Lower lobe of right lung (tissue), 2 donors: ENCODE measurements at regions not wholly inside any gene's neighbourhood (a gene's known extent, or its start where the extent isn't known, plus 50 kb on each side); places are given as distances from the start of the nearest gene placed in this dataset.

Experiments used
- ATAC-seq, 2 donors: fragments of 200-7000 bp; cut with Tn5 transposase; one replicate each; pipeline ENCODE4 v1.9.1; 2020 to 2022; ENCODE audit warnings: mild to moderate bottlenecking in 2 of 2, moderate library complexity in 2 of 2
- DNase-seq: peaks from one replicate; pipeline ENCODE4 v3.0.0-alpha.2; 2020
- H3K27ac ChIP-seq: fragments of 200-600 bp; one replicate; pipeline ENCODE4 v1.8.0; 2022
- H3K27me3 ChIP-seq: fragments of 200-600 bp; one replicate; pipeline ENCODE4 v1.8.0; 2022; ENCODE audit warnings: low read depth
- H3K36me3 ChIP-seq: fragments of 200-600 bp; one replicate; pipeline ENCODE4 v1.8.0; 2022; ENCODE audit warnings: mild to moderate bottlenecking
- H3K4me1 ChIP-seq: fragments of 200-600 bp; one replicate; pipeline ENCODE4 v1.8.0; 2022
- H3K4me3 ChIP-seq: fragments of 200-600 bp; one replicate; pipeline ENCODE4 v1.8.0; 2022; ENCODE audit warnings: mild to moderate bottlenecking
- H3K9me3 ChIP-seq: fragments of 200-600 bp; one replicate; pipeline ENCODE4 v1.8.0; 2022
- intact Hi-C: fragments of 100-400 bp; cut with DNase I; formaldehyde crosslinking; loops from one replicate; pipeline ENCODE4 v1.11.0; 2022
- TF ChIP-seq, protein P1 (sequence below): fragments of 200-600 bp; IDR thresholded peaks from one replicate; pipeline ENCODE4 v1.8.0; 2022; ENCODE audit warnings: antibody characterized with exemption, mild to moderate bottlenecking
- donor health status: DM: no; HTN: yes; CAD: no; lungs with severe emphysema.

DNA sequence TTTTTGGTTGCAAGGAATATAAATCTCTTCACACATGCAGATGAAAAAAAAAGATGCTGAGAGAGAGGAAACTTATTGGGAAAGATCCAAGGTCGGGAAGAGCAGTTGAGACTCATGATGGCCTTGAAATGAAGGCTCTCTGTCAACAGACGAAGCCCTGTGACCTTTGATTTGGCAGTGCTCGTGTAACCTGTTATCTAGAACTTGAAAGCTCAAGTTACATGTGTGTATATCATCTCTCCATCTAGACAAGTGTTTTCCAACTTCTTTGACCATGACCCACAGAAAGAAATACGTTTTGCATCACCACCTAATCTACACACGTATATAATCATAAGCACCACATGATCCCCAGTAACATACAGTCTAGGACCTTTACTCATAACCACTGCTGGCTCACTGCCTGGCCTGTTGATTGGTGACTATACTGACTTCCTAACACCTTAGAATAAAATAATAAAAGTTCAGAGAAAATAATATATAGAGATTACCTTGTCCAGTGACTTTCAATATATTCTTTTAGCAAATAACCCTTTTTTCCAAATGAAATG lies 319.0 kb upstream of the PKDCC start:
- DNase-seq (no peak), ATAC-seq (no peak)
- H3K9me3 ChIP-seq, result no peaks in the 10 kb centered on the region
- intact Hi-C loops, result no loop called here
- no peaks in the 10 kb centered on the region for H3K27me3 ChIP-seq
- H3K36me3 ChIP-seq, result no peaks in the 10 kb centered on the region
- H3K27ac ChIP-seq, result no peak overlapping the region
- TF ChIP-seq, protein P1, sequence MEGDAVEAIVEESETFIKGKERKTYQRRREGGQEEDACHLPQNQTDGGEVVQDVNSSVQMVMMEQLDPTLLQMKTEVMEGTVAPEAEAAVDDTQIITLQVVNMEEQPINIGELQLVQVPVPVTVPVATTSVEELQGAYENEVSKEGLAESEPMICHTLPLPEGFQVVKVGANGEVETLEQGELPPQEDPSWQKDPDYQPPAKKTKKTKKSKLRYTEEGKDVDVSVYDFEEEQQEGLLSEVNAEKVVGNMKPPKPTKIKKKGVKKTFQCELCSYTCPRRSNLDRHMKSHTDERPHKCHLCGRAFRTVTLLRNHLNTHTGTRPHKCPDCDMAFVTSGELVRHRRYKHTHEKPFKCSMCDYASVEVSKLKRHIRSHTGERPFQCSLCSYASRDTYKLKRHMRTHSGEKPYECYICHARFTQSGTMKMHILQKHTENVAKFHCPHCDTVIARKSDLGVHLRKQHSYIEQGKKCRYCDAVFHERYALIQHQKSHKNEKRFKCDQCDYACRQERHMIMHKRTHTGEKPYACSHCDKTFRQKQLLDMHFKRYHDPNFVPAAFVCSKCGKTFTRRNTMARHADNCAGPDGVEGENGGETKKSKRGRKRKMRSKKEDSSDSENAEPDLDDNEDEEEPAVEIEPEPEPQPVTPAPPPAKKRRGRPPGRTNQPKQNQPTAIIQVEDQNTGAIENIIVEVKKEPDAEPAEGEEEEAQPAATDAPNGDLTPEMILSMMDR, result no peak
- H3K4me1 ChIP-seq, result no peaks in the 10 kb centered on the region
- no peak overlapping the region for H3K4me3 ChIP-seq

DNA sequence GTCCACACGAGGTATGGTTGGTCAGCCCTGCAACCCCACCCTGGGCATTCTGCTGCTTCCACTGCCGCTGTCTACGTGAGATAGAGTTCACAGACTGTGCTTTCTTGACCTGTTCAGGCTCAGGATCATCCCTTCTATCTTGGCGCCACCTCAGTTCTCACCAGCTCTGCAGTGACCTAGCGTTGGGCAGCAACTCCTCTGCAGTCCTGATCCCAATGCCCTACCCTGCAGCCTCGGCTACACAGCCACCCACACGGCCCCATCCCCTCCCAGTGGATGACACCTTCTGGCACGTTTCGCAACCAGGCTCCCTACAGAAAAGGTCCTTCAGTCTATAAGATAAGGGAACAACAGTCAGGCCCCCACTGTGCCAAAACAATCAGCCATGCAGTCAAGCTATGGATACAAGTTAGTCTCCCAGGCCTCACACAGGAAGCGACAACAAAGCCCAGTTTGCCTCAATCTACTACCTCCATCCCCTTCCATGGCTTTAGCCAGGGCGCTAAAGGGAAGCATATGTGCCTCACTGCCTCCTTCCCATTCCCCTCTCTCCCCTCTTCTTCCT lies 317.9 kb upstream of the PKDCC start:
- no peak overlapping the region for H3K27ac ChIP-seq
- H3K4me1 ChIP-seq, result no peaks in the 10 kb centered on the region
- intact Hi-C loops, result no loop called here
- DNase-seq (no peak), ATAC-seq (no peak)
- H3K4me3 ChIP-seq, result no peak overlapping the region
- no peaks in the 10 kb centered on the region for H3K27me3 ChIP-seq
- no peaks in the 10 kb centered on the region for H3K9me3 ChIP-seq
- TF ChIP-seq, protein P1, result no peak
- no peaks in the 10 kb centered on the region for H3K36me3 ChIP-seq

DNA sequence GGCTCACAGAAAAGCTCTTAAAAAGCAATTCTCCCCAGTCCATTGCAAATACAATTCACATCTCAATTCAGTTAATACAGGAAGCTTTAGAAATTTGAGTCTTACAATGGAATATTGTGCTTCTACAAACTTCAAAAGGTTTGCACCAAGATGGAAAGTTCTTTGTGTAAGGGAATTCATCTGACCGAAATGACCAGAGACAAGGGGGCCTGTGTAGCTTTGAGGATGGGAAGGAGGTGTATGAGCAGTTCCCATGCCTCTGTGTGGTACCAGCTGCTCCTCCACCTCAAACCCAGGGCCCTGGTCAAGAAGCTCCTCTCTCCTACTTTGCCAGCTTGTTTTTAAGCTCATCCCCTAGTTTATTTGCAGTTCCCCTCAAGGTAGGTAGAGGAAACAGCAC lies 312.8 kb upstream of the PKDCC start:
- no peak for ATAC-seq
- no peak overlapping the region for H3K27ac ChIP-seq
- H3K27me3 ChIP-seq, result no peaks in the 10 kb centered on the region
- no peaks in the 10 kb centered on the region for H3K36me3 ChIP-seq
- intact Hi-C loops, result no loop called here
- TF ChIP-seq, protein P1, result no peak
- no peaks in the 10 kb centered on the region for H3K4me1 ChIP-seq
- no peaks in the 10 kb centered on the region for H3K9me3 ChIP-seq
- H3K4me3 ChIP-seq, result no peak overlapping the region
- DNase-seq, result no peak

DNA sequence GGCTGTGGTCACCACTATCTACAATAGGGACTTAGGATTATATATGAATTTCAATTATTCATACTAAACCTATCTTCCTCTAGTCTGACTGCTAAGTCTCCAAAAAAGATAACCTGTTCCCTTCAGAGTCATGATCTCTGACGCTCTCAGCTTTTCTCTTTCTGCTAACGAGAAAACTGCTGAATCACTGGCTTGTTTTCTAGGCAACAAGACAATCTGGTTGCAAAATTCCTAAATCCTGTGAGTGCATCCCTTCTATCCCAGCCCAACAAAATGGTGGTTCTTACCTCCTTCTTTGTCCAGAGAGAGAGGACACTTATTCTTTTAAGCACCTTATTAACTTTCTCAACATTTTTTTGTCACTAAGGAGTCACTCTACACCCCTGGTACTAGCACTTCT lies 312.3 kb upstream of the PKDCC start:
- DNase-seq (no peak), ATAC-seq (no peak)
- Histone ChIP-seq H3K27me3 (no peaks in the 10 kb centered on the region), H3K4me3 (no peak overlapping the region), H3K9me3 (no peaks in the 10 kb centered on the region), H3K4me1 (no peaks in the 10 kb centered on the region), H3K36me3 (no peaks in the 10 kb centered on the region), H3K27ac (peak overlapping the region; percentile 18)
- TF ChIP-seq, protein P1, result no peak
- intact Hi-C loops, result no loop called here

DNA sequence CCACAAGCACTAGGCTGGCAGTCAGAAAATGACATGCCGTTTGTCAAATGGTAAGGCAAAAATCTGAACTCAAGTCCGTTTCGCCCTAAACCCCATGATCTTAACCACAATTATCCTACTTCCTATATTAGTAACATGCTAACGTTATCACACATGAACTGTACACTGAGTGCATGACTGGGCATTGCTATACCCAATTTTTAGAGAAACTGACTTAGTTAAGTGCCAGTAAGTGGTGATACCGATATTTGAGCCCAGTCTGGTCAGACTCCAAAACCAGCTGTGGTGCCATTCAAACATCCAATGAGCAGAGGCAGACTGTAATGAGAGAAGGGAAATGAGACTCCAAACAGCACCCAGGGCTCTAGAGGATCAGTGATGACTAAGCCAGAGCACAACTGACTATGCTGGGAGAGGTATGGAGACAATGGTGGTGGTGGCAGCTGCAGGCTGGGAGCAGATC lies 311.7 kb upstream of the PKDCC start:
- Histone ChIP-seq H3K27ac (no peak overlapping the region), H3K9me3 (no peaks in the 10 kb centered on the region), H3K27me3 (no peaks in the 10 kb centered on the region), H3K4me1 (no peaks in the 10 kb centered on the region), H3K4me3 (no peak overlapping the region), H3K36me3 (no peaks in the 10 kb centered on the region)
- TF ChIP-seq, protein P1, result no peak
- intact Hi-C loops, result no loop called here
- no peak for DNase-seq
- peak in 1 of 2 donors; percentile 83 for ATAC-seq
